GM21360 (cell line): ENCODE measurements at regions not wholly inside any gene's neighbourhood (a gene's known extent, or its start where the extent isn't known, plus 50 kb on each side); places are given as distances from the start of the nearest gene placed in this dataset.
A peak's percentile ranks its signal among the peaks of the same experiment; 100 is the strongest.
"Not testable (repeated sequence)": the region's sequence is repeated elsewhere in the genome, so short reads cannot be mapped to it uniquely, and the experiment has no call there.

Source experiments
- ATAC-seq: cut with Tn5 transposase; IDR thresholded peaks from one replicate; pipeline ENCODE4 v1.9.1; 2021; ENCODE audit warnings: mild to moderate bottlenecking, moderate library complexity; ENCODE audit not compliant: unreplicated experiment

DNA sequence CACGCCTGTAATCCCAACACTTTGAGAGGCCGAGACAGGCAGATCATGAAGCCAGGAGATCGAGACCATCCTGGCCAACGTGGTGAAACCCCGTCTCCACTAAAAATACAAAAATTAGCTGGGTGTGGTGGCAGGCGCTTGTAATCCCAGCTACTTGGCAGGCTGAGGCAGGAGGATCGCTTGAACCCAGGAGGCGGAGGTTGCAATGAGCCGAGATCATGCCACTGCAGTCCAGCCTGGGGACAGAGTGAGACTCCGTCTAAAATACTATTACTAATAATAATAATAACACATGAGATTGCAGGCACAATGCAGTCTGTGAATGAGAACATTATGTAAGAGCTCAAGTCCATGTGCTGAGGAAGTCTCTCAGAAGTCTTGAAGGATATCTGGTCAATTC, 1684.4 kb downstream of the SPATA31A7 start:
- not testable (repeated sequence) for ATAC-seq

DNA sequence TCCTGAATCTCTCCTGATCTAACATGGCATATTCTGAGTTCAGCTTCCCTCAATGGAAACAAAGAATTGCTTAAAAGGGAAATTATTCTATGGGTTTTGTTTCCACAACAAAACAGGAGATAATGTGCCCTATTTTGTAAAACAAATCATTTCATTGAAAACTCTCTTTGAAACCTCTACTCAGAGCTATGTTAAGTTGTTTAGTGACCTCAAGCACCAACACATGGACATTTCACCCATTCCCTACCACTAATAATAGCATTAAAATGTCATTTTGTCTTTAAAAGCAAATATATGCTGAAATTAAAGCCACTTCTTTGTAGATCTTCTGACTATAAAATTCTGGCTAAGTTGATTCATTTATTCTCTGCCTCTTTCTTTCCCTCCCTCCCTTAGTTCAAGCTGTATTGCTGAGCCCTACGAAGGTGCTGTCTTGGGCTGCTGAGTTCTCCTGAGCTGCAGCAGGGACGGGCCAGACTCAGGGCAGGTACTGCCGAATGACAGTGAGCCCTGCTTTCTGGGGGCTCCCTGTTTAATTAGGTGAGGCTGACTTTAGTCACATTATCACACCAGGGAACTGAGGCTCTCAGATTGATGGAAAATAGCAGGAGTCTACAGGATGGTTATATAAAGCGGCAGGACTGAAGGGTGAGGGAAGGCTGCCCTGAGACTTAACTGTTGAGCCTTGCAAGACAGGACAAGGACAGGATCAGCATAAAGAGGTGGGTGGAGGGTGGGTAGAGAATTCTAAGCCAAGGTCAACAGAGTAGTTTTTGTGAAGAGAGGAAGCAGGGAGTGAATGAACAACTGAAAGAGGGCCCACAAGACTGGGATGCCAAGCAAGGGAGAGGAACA, 1685.1 kb downstream of the SPATA31A7 start:
- not testable (repeated sequence) for ATAC-seq

DNA sequence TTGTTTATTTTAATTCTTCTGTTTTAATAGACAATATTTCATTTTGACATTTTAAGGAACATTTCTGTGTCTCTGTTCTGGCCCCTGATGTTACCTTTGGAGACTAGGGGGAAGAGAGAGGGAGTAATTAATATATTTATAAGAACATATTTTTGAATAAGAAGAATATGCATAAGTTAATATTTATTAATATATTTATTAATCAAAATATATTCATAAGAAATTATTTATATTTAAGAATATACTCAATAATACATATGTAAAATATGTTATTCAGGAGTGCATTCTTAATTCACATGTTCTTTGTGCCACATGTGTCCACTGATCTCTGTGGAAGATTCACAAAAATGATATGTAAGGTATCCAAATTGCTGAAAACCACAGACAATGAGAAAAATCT, 1687.7 kb downstream of the SPATA31A7 start:
- ATAC-seq, result not testable (repeated sequence)

DNA sequence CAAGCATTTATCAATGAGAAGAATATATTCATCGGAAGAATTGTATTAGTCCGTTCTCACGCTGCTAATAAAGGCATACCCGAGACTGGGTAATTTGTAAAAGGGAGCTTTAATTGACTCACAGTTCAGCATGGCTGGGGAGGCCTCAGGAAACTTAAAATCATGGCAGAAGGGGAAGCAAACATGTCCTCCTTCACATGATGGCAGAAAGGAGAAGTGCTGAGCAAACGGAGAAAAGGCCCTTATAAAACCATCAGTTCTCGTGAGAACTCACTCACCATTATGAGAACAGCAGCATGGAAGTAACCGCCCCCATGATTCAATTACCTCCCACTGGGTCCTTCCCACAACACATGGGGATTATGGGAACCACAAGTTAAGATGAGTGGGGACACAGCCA, 1688.2 kb downstream of the SPATA31A7 start:
- ATAC-seq, result not testable (repeated sequence)

DNA sequence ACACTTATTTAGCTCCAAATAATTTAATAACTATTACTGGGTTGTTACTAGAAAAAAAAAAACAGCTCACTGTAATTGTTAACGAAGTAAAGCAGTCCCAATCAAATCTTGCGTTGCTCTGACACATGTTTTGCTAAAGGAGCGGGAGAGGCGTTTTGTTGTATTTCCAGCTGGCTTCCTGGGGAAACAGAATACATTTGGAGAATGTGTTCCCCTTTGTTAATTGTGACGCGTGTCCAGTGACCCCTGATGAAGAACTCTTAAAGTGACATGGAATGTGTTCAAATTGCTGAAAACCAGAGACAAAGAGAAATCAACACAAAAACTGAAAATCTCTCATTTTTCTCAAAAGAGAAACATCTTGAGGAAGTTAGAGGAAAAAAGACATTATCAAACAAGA, 1690.6 kb downstream of the SPATA31A7 start:
- ATAC-seq, result not testable (repeated sequence)

DNA sequence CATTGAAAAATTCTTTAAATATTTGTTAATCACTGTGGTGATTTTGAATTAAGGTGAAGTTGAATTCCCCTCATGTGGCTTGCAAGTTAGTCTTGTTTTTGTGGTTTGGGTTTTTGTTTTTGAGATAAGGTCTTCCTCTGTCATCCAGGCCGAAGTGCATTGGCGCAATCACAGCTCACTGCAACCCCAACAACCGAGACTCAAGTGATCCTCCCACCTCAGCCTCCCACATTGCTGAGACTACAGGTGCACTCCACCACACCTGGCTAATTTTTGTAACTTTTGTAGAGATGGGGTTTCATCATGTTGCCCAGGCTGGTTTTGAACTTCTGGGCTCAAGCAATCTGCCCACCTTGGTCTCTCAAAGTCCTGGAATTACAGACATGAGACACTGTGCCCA, 1691.1 kb downstream of the SPATA31A7 start:
- not testable (repeated sequence) for ATAC-seq

DNA sequence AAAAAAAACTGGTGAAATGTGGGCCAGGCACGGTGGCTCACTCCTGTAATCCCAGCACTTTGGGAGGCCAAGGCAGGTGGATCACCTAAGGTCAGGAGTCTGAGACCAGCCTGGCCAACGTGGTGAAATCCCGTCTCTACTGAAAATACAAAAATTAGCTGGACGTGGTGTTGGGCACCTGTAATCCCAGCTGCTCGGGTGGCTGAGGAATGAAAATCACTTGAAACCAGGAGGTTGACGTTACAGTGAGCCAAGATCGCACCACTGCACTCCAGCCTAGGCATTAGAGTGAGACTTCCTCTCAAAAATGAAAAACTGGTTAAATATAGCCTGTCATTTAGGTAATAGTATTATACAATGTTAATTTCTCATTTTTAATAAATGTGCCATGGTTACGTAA, 1692.0 kb downstream of the SPATA31A7 start:
- not testable (repeated sequence) for ATAC-seq

DNA sequence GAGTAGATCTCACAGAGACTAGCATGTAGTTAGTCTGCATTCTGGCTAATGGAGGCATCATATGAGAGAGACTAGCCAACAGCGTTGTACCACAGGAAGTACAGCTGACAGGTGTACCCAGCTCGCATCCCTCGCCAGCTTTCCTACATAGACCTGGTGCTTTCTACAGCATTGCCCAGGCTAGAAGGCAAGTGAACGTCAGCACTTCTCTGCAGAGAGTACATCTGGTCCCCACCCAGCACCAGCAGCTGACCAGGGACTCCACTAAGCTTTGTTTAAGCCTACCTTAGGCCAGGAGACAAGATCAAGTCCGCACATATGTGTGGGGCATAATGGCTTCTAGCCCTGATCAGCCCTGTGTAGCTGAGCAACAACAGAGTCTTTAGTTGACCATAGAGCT, 1692.9 kb downstream of the SPATA31A7 start:
- ATAC-seq, result not testable (repeated sequence)

DNA sequence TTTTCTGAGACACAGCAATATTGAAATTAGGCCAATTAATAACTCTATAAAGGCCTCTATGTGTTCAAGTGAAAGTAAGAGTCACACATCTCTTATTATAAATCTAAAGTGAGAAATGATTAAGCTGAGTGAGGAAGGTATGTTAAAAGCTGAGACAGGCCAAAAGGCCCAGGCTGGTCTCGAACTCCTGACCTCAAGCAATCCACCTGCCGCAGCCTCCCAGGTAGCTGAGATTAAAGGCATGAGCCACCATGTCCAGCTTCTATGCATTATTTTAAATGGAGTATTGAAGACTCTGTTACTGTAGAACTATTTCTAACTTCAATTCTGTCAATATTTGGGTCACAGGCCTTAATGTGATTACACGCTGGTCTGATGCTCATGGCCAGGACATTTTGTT, 1706.9 kb downstream of the SPATA31A7 start:
- ATAC-seq, result not testable (repeated sequence)

DNA sequence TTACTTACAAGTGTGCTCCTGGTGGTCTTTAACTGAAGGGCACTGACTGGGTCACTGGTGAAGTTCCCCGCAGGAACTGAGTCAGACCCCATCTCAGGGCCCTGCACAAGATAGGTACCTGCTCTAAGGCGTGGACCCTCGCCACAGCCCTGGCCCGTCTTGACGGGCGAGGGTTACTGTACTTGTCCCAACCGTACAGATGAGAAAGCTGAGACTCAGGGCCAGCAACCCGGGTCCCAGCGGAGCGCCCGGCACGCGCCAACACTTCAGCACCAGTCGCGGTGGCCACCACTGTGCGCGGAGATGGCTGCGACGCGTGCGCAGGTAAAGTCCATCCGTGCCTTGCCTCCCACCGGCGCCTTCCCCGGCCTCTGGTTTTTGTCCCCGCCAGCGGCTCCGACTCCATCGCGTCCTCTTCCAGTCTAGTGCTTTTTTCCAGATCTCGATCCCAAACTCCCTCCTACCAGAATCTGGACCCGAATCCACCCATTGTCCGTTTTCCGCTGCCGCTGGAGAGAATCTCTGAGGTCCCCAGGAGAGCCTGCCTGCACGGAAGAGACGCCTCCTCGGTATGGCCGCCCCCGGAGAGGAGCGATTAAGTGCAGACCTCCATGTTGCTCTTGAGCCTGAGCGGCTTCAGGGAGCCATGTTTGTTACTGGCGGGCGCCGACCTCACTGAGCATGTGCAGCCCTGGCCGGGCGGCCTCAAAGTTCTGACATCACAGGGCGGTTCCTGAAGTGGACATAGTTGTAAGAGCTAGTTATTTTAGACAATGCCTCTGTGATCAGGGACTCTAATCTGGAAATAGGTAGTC, 1707.8 kb downstream of the SPATA31A7 start:
- ATAC-seq, result not testable (repeated sequence)

DNA sequence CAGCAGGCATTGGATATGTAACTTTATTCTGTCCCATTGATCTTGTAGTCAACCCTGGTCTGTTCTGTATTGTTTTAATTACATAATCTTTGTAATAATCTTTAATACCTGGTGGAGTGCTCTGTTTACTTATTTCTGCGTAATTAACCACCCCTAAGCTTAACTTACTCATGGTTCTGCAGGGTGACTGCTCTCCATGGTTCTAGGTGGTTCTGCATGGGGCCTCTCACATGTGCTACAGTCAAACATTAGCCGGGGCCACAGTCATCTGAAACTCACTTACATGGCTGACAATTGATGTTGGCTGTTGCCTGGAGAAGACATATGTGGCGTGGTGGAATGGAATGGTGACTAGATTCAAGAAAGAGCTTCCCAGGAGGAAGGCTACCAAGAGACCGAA, 1709.8 kb downstream of the SPATA31A7 start:
- not testable (repeated sequence) for ATAC-seq

DNA sequence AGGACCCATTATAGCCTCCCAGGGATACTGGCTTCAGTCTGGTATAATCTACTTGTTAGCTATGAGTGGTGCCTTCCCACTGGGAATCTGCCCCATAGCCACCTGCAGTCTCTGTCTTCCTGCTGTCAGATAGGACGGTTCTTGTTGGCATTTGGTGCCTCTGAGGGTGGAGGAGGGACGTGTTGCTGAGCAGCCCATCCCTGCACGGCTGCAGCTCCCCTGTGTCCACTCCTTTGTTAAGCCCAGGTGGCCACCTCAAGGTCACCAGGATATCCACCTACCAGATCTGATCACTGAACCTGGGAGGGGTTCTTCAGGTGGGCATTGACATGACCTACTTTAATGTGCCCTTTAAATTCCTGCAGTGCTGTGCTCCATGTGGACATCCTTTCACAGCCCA, 1714.2 kb downstream of the SPATA31A7 start:
- not testable (repeated sequence) for ATAC-seq

DNA sequence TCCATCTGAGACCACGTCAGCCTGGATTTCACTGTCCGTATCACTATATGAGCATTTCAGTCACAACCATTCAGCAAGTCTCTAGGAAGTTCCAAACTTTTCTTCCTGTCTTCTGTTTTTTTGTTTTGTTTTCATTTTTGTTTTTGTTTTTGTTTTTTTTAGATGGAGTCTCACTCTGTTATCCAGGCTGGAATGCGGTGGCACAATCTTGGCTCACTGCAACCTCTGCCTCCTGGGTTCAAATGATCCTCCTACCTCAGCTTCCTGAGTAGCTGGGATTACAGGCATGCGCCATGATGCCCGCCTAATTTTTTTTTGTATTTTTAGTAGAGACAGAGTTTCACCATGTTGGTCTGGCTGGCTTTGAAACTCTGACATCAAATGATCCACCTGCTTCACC, 1715.9 kb downstream of the SPATA31A7 start:
- ATAC-seq, result not testable (repeated sequence)

DNA sequence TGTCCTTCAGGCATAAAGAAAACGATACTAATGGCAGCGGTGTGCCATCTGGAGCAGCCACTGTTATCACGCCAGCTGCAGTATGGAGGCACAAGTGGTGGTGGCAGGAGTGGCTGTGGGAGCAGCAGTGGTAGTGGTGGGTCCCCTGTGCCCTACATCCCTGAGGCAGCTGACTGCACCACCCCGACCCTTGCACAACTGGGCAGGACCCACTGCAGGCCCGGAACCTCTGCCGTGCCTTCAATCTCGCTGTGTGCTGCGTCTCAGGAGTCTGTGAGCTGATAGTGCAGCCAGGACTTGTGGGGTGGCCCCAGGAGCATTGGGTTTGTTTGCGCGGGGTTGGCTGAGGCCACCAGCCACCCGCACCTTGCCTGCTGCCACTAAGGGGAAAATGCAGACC, 1718.0 kb downstream of the SPATA31A7 start:
- not testable (repeated sequence) for ATAC-seq

DNA sequence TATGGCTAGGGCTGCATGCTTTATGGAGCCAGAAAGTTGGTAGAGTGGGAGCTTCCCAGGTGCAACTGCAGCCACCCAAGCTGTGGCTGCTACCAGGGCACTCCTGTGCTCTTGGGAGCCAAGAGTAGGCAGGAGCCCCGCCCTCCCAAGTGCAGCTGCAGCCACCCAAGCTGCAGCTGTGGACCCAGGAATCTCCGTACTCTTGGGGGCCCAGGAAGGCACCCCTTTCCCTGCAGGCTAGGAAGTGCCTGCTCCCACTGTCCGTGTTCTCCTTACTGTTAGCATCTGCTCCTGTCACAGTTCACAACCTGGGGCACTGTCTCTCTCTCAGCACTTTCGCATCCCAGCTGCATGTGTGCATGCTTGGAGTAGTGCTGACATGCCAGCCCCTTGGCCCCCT, 1718.4 kb downstream of the SPATA31A7 start:
- ATAC-seq, result not testable (repeated sequence)

DNA sequence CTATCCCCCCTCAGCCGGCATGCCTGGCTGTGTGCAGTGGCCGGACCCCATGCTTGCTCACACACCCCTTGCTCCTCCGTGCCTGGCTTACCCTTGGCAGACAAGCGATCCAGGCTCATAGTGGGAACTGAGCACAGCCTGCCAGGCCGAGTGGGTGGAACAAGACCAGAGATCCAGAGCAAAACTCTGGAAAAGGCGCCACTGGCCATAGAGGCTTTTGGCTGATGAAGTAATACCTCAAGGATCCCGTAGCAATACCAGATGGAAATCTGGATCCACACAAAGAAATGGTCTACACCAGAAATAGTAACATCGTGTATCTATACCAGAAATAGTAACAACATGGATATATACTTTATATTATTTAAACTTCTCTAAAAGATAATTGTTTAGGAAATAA, 1719.6 kb downstream of the SPATA31A7 start:
- not testable (repeated sequence) for ATAC-seq

DNA sequence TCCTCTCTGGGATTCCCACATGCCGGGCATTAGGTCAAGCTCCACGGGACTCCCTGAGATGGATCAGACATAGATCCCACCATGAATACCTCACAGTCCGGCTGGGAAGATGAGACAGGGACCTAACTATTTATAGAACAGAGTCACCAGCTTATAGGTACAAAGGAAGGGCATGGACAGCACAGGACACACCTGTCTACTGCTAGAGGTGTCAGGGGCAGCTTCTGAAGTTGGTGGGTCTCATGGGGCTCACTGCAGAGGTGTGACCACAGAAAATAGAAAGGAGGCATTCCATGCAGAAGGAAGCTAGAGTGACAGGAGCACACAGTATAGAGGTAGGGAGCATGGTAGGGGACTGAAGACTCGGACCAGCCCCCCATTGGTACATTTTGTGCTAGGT, 1722.4 kb downstream of the SPATA31A7 start:
- ATAC-seq, result not testable (repeated sequence)

DNA sequence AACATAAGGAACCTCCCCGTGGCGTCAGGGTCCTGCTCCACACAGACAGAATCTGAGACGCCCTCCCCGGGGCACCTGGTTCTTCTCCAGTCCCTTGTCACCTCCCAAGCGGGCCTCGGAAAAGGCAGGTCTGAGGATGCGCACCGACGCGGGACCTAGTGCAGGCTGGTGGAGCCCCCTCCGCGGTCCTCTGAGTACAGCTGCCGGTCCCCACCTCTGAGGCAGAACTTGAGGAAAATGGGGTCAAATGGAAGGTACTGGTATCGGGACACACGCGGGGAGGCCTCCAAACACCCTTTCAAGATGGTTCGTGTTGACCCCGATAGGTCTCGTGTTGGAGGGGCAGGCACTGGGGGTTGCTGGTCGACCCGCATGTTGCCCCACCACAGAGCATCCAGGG, 1725.3 kb downstream of the SPATA31A7 start:
- ATAC-seq, result not testable (repeated sequence)

DNA sequence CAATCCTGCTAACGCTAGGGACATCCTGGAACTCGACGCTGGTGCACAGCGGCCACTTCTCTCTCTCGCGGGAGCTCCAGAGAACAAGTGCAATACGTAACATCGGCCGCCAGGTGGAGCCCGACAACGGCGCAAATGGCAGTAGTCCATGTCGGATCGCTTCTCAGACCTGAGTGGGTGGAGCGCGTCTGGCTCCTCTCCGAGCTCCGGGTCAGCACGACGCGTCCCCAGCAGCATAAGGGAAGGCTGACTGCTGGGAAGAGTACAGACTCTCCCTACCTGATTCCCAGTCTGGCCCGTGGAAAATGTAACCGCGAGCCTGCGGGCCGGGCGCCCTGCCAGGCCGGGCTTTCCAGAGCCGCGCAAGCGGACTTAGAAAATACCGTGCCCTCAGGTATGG, 1725.8 kb downstream of the SPATA31A7 start:
- ATAC-seq, result peak; percentile 100

DNA sequence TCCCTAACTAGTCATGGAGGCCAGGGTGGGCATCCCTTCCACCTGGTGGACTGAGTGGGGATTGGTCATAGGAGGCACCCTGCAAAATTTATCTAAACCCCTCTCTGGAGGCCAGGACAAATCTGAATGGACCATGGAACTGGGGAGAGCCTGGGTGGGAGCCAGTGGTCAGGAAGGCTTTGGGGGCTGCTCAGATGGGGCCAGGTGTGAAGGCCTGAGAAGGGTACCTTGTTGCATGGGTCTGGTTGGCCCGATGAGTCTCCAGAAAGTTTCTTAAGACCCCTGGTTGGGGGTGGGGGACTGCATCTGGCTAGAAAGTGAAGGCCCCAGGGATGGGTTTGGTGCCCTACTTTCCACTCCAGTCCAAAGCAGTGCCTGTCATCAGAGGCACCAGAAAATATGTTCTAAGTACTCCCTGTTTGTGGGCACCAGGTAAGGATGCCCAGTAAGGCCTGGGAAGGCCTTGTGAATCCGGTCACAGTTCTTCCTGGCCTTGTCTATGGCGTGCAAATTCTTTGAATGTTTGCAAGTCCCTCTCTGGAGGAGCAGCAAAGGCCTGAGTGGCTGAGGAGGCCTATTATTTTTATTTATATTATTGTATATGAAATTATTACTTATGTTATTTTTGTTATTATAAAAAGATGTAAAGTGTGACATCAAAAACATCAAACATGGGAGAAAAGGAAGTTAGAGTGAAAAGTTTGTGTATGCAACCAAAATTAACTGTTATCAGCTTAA, 1729.0 kb downstream of the SPATA31A7 start:
- not testable (repeated sequence) for ATAC-seq

DNA sequence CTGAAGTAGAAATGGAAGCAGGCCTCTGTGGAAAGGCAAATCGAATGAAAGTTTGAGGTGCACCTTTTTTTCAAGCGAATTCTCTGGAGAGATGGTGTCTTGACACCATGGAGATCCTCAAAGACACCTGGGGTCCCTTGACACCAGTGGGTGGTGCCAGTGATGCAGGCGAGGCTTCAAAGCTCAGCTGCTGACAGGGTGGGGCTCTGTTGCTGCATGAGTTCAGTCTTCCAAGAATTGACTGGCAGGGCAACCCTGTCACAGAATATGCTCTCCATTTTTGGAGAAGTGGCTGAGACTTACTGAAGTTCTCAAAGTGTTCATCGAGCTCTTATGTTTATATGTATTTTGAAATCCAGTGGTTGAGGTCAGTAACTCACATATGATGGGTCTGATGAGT, 1741.6 kb downstream of the SPATA31A7 start:
- ATAC-seq, result not testable (repeated sequence)
